ENCODE measurements at regions not wholly inside any gene's neighbourhood (a gene's known extent, or its start where the extent isn't known, plus 50 kb on each side); places are given as distances from the start of the nearest gene placed in this dataset.
"Not testable (repeated sequence)": the region's sequence is repeated elsewhere in the genome, so short reads cannot be mapped to it uniquely, and the experiment has no call there.

DNA sequence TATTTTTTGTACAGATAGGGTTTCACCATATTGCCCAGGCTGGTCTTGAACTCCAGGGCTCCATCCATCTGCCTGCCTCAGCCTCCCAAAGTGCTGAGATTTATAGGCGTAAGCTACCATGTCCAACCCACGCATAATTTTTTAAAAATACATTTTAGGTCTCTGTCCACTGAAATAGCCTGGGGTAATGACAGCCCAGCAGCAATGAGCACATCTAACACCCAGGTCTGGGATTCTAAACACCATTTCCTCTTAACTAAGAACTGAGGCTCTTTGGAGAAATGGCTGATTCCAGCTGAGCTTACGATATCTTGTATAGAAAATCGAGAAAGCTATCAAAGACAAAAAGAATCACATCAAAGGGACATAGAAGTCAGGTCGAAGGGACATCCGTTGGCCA lies 245.3 kb downstream of the PARN start:
- DNase-seq = no peak

GRCh38 chr16:14383844-14384243 lies 246.2 kb downstream of the PARN start:
- not testable (repeated sequence) for DNase-seq

DNA sequence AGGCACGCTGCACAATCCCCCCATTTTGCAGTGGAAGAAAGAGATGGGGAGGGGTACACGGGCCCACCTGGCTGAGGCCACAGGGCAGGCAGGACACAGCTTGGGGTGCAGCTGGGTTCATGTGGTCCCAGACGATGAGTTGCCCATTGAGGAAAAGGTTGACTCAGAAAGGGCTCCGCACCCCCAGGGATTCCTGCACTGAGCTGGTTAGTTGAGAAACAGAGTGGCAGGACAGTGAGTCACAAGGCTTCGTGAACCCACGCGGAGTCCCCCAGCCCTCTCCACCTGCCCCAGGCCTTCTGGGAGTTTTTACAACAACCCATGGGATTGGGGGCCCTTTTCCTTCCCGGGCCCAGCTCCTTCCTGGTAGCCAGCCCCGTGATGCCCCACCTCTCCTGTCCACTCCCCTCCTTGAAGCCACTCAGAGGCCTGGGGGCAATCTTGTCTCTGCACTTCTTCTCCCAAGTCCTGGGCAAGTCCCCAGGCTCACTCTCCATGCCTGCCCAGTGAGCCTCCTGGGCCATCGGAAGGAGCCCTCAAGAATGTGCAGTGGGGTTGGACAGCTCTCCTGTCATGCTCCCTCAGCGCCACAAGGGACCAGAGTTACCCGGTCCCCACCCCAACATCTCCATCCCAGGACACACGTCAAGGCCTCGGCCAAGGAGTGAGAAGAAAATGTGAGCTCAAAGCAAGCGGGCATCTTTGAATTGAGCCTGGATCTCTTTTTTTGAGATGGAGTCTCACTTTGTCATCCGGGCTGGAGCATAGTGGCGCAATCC lies 251.2 kb downstream of the PARN start:
- no peak for DNase-seq

GRCh38 chr16:14378131-14378551 lies 251.9 kb downstream of the PARN start:
- no peak for DNase-seq

GRCh38 chr16:14377326-14377725 lies 252.7 kb downstream of the PARN start:
- DNase-seq = no peak

DNA sequence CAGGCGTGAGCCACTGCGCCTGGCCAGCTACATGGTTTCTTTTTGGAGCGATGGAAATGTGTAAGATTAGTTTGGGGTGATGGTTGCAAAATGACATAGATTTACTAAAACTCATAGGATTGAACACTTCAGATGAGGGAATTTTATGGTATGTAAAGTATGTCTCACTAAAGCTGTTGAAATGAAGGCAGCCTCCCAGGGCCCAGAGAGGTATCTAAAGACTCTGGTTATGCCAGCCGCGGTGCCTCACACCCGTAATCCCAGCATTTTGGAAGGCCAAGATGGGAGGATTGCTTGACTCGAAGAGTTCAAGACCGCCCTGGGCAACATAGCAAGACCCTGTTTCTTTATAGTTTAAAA lies 254.9 kb downstream of the PARN start:
- no peak for DNase-seq

DNA sequence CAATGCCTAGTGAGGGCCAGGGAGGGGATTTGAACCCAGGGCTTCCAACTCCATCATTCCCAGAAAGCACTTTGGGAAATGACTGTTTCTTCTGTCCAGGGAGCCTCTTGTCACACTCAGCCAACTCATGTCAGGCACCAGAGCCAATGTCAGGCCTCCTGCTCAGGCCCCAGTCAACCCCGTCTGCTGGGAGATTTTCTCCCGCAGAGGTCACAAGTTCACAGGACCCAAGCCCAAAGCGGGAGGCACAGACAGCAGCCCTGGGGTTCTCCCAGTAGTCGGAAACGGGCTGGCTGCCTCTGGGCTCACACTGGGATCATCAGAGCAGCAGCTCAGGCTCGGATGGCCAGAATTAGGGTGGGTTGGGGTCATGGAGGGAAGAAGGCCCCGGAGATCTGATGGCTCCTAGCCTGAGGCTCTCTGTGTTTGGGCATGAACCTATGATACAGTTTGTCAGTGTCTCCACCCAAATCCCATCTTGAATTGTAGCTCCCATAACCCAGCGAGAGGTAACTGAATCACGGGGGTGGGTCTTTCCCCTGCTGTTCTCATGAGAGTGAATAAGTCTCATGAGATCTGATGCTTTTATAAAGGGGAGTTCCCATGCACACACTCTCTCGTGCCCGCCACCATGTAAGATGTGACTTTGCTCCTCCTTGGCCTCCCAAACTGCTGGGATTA lies 255.5 kb downstream of the PARN start:
- no peak for DNase-seq

- no peak for DNase-seq
These were observed 256.2 kb downstream of the PARN start for GRCh38 chr16:14373896-14374295.

GRCh38 chr16:14373406-14373805 lies 256.7 kb downstream of the PARN start:
- DNase-seq = no peak

DNA sequence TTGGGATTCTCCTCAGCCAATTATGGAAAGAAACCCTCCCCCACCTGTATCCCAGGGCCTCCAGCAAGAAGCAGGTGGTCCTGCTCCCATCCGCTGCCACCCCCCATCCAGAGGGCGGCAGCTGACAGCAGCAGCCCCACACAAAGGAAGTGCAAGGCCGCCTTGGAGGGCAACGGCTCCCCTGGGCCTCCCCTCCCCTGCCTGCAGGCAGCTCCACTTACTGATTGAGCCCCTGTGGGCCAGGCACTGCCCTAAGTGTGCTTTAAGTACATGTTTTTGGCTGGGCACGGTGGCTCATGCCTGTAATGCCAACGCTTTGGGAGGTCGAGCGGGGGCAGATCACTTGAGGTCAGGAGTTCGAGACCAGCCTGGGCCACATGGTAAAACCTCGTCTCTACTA lies 257.6 kb downstream of the PARN start:
- peak; percentile 90 for DNase-seq

DNA sequence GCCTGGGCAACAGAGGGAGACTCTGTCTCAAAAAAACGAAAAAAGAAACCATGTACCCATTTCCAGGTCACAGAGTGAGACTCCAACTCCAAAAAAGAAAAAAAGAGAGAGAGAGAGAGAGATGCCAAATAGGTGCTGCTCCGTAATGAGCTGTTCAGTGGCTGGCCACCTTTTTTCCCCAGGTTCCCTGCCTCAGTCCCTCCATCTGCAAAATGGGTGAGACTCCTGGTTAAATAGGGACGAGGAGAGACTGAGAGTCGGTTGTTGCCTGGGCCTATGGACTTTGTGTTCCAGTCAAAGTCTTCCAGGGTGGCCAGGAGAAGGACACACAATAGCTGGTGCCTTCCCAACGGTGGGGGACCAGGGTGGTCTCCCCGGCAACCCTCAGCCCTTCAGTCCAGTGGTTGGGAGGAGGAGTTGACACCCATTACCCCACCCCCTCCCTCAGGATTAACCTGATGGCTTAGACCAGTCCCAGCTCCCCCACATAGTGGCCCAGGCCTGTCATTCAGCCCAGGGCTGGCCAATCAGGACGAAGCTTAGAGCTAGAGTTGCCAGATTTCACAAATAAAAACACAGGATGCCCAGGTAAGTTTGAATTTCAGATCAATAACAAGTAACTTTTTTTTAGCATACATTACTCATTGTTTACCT lies 258.2 kb downstream of the PARN start:
- DNase-seq = peak; percentile 36

- no peak for DNase-seq
These were observed 259.3 kb downstream of the PARN start for GRCh38 chr16:14370736-14371234.

DNA sequence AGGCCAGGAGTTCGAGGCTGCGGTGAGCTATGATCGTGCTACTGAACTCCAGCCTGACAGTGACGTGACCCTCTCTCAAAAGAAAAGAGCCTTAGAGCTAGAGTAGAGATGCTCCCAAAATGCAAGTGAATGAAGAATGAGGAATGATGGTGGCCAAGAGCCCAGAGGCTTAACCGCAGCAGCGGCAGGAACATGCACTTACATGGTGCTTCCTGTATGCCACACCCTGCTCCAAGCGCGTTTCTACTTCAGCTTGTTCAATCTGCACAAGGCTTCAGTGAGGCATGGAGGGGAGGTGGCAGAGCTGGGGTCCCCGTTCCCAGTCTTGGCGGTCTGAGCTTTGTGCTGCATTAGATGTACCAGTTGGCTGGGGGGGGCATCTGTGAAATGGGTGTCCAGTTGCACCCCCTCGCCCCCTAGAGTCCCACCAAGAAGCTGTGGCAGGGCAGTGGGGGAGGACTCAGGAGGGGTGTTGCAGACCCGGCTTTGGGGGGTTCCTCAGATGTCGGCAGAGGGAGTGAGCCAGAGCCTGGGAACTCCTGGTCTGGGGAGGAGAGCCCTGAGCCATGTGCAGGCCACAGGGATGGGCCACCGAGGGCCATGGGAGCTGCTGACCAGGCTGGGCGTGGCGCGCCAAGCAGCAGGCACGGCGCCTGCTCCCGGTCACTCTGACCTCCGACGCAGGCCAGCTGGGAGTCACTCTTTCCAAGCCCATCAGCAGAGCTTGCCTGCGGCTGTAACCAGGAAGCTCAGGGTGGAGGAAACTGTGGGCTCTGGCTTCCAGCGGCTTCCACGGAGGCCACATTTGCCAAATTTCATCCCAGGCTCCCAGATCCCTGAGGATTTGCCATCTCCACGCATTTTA lies 260.1 kb downstream of the PARN start:
- no peak for DNase-seq

GRCh38 chr16:14368399-14368798 lies 261.7 kb downstream of the PARN start:
- DNase-seq = no peak

DNA sequence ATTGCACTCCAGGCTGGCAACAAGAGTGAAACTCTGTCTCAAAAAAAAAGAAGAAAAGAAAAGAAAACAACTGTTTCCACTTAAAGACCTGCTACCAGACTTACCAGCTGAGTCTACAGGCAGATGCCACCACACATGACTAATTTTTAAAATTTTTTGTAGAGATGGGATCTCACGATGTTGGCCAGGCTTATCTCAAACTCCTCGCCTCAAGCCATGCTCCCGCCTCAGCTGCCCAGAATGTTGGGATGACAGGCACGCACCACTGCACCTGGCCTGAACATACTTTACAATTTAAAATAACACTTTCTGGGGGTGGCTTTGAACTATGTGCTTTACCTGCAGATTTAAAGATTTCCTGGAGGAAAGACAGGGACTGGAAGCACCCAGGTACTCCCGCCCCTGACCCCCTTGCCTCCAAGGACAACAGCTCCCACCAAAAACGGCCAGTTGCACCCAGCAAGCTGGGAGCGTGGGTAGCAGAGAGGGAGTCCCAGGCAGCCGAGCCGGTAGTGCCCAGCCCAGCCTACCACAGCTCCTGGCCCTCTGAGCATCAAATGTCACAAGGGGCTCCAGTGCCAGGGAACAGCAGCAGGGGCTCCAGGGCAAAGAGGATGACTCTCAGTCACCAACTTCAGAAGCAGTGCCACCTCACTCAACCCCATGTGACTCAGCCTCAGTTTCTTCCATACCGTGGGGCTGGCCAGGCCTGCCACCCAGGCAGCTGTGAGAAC lies 262.9 kb downstream of the PARN start:
- DNase-seq = no peak

GRCh38 chr16:14366447-14366846 lies 263.6 kb downstream of the PARN start:
- DNase-seq = no peak

DNA sequence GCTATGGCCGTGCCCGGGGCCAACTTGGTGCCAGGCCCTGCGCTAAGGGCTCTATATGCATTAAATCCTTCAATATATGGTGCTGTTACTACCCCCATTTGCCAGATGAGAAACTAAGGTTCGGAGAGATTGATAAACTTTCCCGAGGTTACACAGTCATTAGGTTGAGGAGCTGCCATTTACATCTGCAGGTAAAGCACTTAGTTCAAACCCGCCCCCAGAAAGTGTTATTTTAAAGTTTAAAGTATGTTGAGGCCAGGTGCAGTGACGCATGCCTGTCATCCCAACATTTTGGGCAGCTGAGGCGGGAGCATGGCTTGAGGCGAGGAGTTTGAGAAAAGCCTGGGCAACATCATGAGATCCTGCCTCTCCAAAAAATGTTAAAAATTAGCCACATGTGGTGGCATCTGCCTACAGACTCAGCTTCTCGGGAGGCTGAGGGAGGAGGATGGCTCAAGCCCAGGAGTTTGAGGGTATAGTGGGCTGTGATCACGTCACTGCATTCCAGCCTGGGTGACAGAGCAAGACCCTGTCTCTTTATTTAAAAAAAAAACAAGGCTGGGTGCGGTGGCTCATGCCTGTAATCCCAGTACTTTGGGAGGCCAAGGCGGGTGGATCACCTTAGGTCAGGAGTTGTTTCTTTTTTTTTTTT lies 264.7 kb downstream of the PARN start:
- no peak for DNase-seq

- DNase-seq = no peak
These were observed 265.5 kb downstream of the PARN start for GRCh38 chr16:14364386-14365199.

GRCh38 chr16:14364112-14364385 lies 266.0 kb downstream of the PARN start:
- no peak for DNase-seq

DNA sequence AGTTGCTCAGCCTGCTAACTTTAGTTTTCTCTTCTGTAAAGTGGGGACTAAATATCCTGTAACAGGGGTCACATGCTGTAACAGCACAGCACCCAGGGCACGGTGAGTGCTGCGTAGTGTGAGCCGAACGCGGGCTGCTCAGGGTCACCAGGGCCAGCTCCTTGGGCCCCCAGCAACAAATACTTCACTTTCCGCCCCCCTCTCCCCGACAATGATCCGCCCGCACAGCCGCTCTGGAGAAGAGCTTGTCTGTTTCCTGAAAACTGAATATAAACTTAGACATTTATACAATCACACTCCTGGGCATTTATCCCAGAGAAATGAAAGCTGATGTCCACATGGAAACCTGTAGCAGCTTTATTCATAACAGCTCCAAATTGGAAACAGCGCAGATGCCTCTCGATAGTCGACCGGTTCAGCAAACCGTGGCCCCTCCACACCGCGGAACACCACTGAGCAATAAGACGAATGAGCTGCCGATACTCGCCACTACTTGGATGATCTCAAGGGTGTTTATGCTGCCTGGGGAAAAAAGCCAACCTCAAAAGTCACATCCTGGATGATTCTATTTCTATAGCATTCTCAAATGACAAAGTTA lies 267.2 kb downstream of the PARN start:
- no peak for DNase-seq
